GM12872 (cell line): ENCODE measurements at regions not wholly inside any gene's neighbourhood (a gene's known extent, or its start where the extent isn't known, plus 50 kb on each side); places are given as distances from the start of the nearest gene placed in this dataset.

Experiments
- CTCF ChIP-seq: IDR thresholded peaks from 3 replicates; pipeline ENCODE4 v1.5.1; 2011; ENCODE audit warnings: low read depth, mild to moderate bottlenecking, low read length, moderate library complexity; ENCODE audit not compliant: insufficient read depth

GRCh38 chr6:96276305-96276704 lies 245.3 kb upstream of the UFL1 start:
- TF ChIP-seq CTCF = no peak

GRCh38 chr6:96276856-96277255 lies 244.8 kb upstream of the UFL1 start:
- TF ChIP-seq CTCF = no peak

- no peak for TF ChIP-seq CTCF
Observed at GRCh38 chr6:96279084-96279483, 242.5 kb upstream of the UFL1 start.

GRCh38 chr6:96286503-96286902 lies 235.1 kb upstream of the UFL1 start:
- no peak for TF ChIP-seq CTCF

- TF ChIP-seq CTCF = no peak
Observed at GRCh38 chr6:96299525-96299924, 222.1 kb upstream of the UFL1 start.

GRCh38 chr6:96301023-96301422 lies 220.6 kb upstream of the UFL1 start:
- no peak for TF ChIP-seq CTCF

- TF ChIP-seq CTCF = no peak
Observed at GRCh38 chr6:96301781-96302180, 219.8 kb upstream of the UFL1 start.

- no peak for TF ChIP-seq CTCF
Observed at GRCh38 chr6:96302991-96303390, 218.6 kb upstream of the UFL1 start.
